K562 (cell line): ENCODE measurements at regions not wholly inside any gene's neighbourhood (a gene's known extent, or its start where the extent isn't known, plus 50 kb on each side); places are given as distances from the start of the nearest gene placed in this dataset.

Source experiments
- ATAC-seq: fragments of 200-7000 bp; cut with Tn5 transposase; 3 replicates; pipeline ENCODE4 v1.9.1; 2020; ENCODE audit warnings: moderate library complexity
- BruUV-seq: library from RNA; stranded (reverse); fragments of 400-500 nt; replicated peaks from 2 replicates; lab custom pipeline; 2021; lab: Mats Ljungman, UMichigan
- CTCF ChIA-PET: fragments of 300-600 bp; formaldehyde crosslinking; extraction: SDS; loops from one replicate; lab custom pipeline; 2021; ENCODE audit warnings: low intra/inter-chr PET ratio; lab: Yijun Ruan, JAX
- POLR2A ChIA-PET: fragments of 300-600, 350-650 bp; sonication (Branson Sonifier 250); formaldehyde crosslinking; extraction: SDS; loops from one replicate; lab custom pipeline; 2021; ENCODE audit warnings: antibody characterized with exemption, inconsistent platforms; lab: Yijun Ruan, JAX
- DNase-seq, 4 experiments: peaks; one replicate each; pipeline versions ENCODE4 v3.0.0 to v3.0.0-alpha.2; 2011 to 2018; ENCODE audit warnings: low spot score in 3 of 4, mixed read lengths in 3 of 4; ENCODE audit errors: extremely low read depth in 1 of 4
- FAIRE-seq: peaks from 2 replicates; lab custom pipeline; 2011; peaks lifted over from hg19 to GRCh38; lab: Jason Lieb, UNC
- H2AFZ ChIP-seq: 2 replicates; pipeline ENCODE4 v1.6.0; 2011; ENCODE audit warnings: low read depth, low read length, control low read depth, inconsistent platforms
- H3K27ac ChIP-seq: fragments of 200-600 bp; 3 replicates; pipeline ENCODE4 v1.8.0; 2011; ENCODE audit warnings: low read depth, mild to moderate bottlenecking, control low read depth, inconsistent platforms, low read length, moderate library complexity, mixed read lengths; ENCODE audit errors: extremely low read depth
- H3K27me3 ChIP-seq, 2 experiments: fragments of 300-600 bp in 1 of 2; 2 replicates in 1 of 2; 3 replicates in 1 of 2; pipeline versions ENCODE4 v1.6.0 to v1.8.0; 2011; ENCODE audit warnings: inconsistent platforms in 2 of 2, low read length in 2 of 2, mild to moderate bottlenecking in 1 of 2, mixed read lengths in 1 of 2, moderate library complexity in 1 of 2; ENCODE audit not compliant: control insufficient read depth in 2 of 2, insufficient read depth in 2 of 2
- H3K36me3 ChIP-seq: fragments of 300-600 bp; 3 replicates; pipeline ENCODE4 v1.8.0; 2011; ENCODE audit warnings: mild to moderate bottlenecking, low read length, inconsistent platforms; ENCODE audit not compliant: control insufficient read depth, insufficient read depth
- H3K4me1 ChIP-seq, 2 experiments: fragments of 200-600 bp in 1 of 2; replicated peaks in 1 of 2; 2 replicates in 1 of 2; 3 replicates in 1 of 2; pipeline versions ENCODE4 v1.5.1 to v1.8.0; 2011; ENCODE audit warnings: inconsistent platforms in 2 of 2, low read length in 2 of 2, mild to moderate bottlenecking in 1 of 2, mixed read lengths in 1 of 2, moderate library complexity in 1 of 2; ENCODE audit not compliant: control insufficient read depth in 2 of 2, insufficient read depth in 2 of 2
- H3K4me2 ChIP-seq: 2 replicates; pipeline ENCODE4 v1.6.1; 2011; ENCODE audit warnings: low read length, control low read depth, inconsistent platforms, mixed read lengths; ENCODE audit not compliant: insufficient read depth
- H3K4me3 ChIP-seq: fragments of 200-600 bp; sonication (generic), shearing (Covaris generic); 2 replicates; pipeline ENCODE4 v1.5.1; 2016; ENCODE audit warnings: control low read depth, inconsistent platforms
- H3K79me2 ChIP-seq: fragments of 200-600 bp; 3 replicates; pipeline ENCODE4 v1.8.0; 2011; ENCODE audit warnings: low read length, inconsistent platforms; ENCODE audit not compliant: control insufficient read depth, insufficient read depth
- H3K9ac ChIP-seq, 2 experiments: 2 replicates each; pipeline versions ENCODE4 v1.6.0 to v1.6.1; 2011; ENCODE audit warnings: low read depth in 2 of 2, low read length in 2 of 2, control low read depth in 1 of 2, inconsistent platforms in 1 of 2, mild to moderate bottlenecking in 1 of 2, mixed read lengths in 1 of 2; ENCODE audit not compliant: insufficient read depth in 1 of 2
- H3K9me1 ChIP-seq: one replicate; pipeline ENCODE4 v1.6.0; 2011; ENCODE audit warnings: inconsistent platforms, mild to moderate bottlenecking, low read length, moderate library complexity; ENCODE audit not compliant: control insufficient read depth, insufficient read depth
- H3K9me3 ChIP-seq: replicated peaks from 2 replicates; pipeline ENCODE4 v1.5.1; 2011; ENCODE audit warnings: low read depth, low read length, inconsistent platforms; ENCODE audit not compliant: control insufficient read depth, insufficient read depth
- H4K20me1 ChIP-seq: replicated peaks from 2 replicates; pipeline ENCODE4 v1.6.1; 2011; ENCODE audit warnings: low read length, inconsistent platforms, mixed read lengths; ENCODE audit not compliant: control insufficient read depth, insufficient read depth
- ASH1L ChIP-seq: fragments of 450-650 bp; IDR thresholded peaks from 2 replicates; pipeline ENCODE4 v1.6.1; 2018; ENCODE audit warnings: borderline replicate concordance, mild to moderate bottlenecking, low read depth; ENCODE audit not compliant: partially characterized antibody
- CC2D1A ChIP-seq: fragments of 450-650 bp; IDR thresholded peaks from 2 replicates; pipeline ENCODE4 v1.6.1; 2017; ENCODE audit warnings: mild to moderate bottlenecking
- GTF2F1 ChIP-seq: IDR thresholded peaks from 2 replicates; pipeline ENCODE4 v1.6.1; 2011; ENCODE audit warnings: low read depth, low read length, improper control_type of control experiment
- MAFF ChIP-seq: IDR thresholded peaks from 2 replicates; pipeline ENCODE4 v1.6.1; 2012; ENCODE audit warnings: low read length, improper control_type of control experiment
- NCOA1 ChIP-seq: fragments of 450-650 bp; IDR thresholded peaks from 2 replicates; pipeline ENCODE4 v1.6.1; 2016; ENCODE audit warnings: low read depth
- SOX6 ChIP-seq: fragments of 450-650 bp; IDR thresholded peaks from 2 replicates; pipeline ENCODE4 v1.6.1; 2014; ENCODE audit warnings: mild to moderate bottlenecking
- WGBS: fragments of 100-300 bp; shearing (Covaris generic); methylation state at CpG from one replicate; pipeline ENCODE4 v1.1.6; 2016; ENCODE audit warnings: low coverage, mixed read lengths; ENCODE audit not compliant: insufficient coverage; ENCODE audit errors: missing lambda C conversion rate; 5-methylcytosine and 5-hydroxymethylcytosine counted together
- in situ Hi-C: fragments of 300-500 bp; cut with MboI; formaldehyde crosslinking; loops from 4 replicates; pipeline ENCODE4 v1.15.0; 2018; ENCODE audit warnings: inconsistent platforms, mixed read lengths
- intact Hi-C: fragments of 100-400 bp; cut with micrococcal nuclease; formaldehyde crosslinking; loops from 2 replicates; pipeline ENCODE4 v1.14.2; 2022
- TF ChIP-seq, protein P1 (sequence below): fragments of 450-650 bp; IDR thresholded peaks from 2 replicates; pipeline ENCODE4 v1.6.1; 2014; ENCODE audit warnings: low read depth, mild to moderate bottlenecking, moderate library complexity, borderline replicate concordance
- TF ChIP-seq, protein P2 (sequence below): fragments of 250-450 bp; sonication (Bioruptor Pico); IDR thresholded peaks from 2 replicates; pipeline ENCODE4 v1.8.0; 2022; ENCODE audit warnings: moderate library complexity, mild to moderate bottlenecking, inconsistent platforms
- TF ChIP-seq, protein P3 (sequence below), 3 experiments: IDR thresholded peaks in 2 of 3; conservative IDR thresholded peaks in 1 of 3; 2 replicates each; pipeline ENCODE4 v1.5.1; 2011 to 2012; ENCODE audit warnings: low read length in 3 of 3, mild to moderate bottlenecking in 3 of 3, control low read depth in 2 of 3, improper control_type of control experiment in 1 of 3, inconsistent platforms in 1 of 3, low read depth in 1 of 3, mixed read lengths in 1 of 3, moderate library complexity in 1 of 3; ENCODE audit not compliant: insufficient read depth in 2 of 3
- TF ChIP-seq, protein P4 (sequence below): IDR thresholded peaks from 2 replicates; pipeline ENCODE4 v1.6.1; 2011; ENCODE audit warnings: borderline replicate concordance, low read depth, mild to moderate bottlenecking, moderate library complexity, low read length; ENCODE audit not compliant: insufficient read depth, poor library complexity, severe bottlenecking
- TF ChIP-seq, protein P5 (sequence below): sonication (generic); formaldehyde crosslinking; IDR thresholded peaks from 2 replicates; pipeline ENCODE4 v1.8.1; 2022; ENCODE audit warnings: missing genetic modification reagents
- TF ChIP-seq, protein P6 (sequence below), 2 experiments: fragments of 200-800 bp in 1 of 2; sonication (Bioruptor generic) in 1 of 2; sonication (generic) in 1 of 2; formaldehyde crosslinking in 1 of 2; IDR thresholded peaks in 1 of 2; conservative IDR thresholded peaks in 1 of 2; 2 replicates each; pipeline versions ENCODE4 v1.5.0 to v1.6.1; 2016 to 2020; ENCODE audit warnings: missing compliant biosample characterization in 1 of 2, missing genetic modification characterization in 1 of 2, missing genetic modification reagents in 1 of 2

DNA sequence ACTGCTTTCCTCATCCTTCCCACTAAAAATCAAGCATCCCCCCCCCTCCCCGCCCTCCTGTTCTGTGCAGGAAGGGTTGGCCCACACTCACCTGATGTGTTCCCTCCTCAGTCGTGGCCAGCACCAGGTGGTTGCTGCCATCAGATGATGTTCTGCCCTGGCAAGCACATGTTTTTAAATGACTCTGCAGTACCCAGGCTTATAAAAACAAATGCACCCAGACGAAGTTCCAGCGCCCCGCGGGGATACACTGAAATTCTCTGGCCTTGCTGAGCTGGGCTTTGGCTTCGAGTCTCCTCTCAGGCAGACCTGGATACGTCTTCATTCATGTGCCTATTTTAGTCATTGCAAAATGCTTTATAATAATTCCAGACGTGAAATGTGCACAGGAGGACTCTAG is 316.3 kb downstream of the DLEU7 start:
- H4K20me1 ChIP-seq, result no peaks in the 10 kb centered on the region
- H3K4me1 ChIP-seq, result peaks cover 4 to 7% of the 10 kb centered on the region in 2 experiments; a peak in 4 of 5 replicates
- FAIRE-seq, result no peak
- in situ Hi-C loops, result no loop called here
- no peaks in the 10 kb centered on the region for H3K79me2 ChIP-seq
- ATAC-seq, result no peak
- no peaks in the 10 kb centered on the region for H3K27me3 ChIP-seq
- H2AFZ ChIP-seq, result no peak overlapping the region
- H3K36me3 ChIP-seq, result no peaks in the 10 kb centered on the region
- ChIA-PET CTCF (no interaction called here), POLR2A (interaction anchor here (0.7 kb wide), 1 partner anchor 776 kb away, joined by 3 read pairs; no protein-coding TSS in a partner anchor)
- no peak overlapping the region for H3K4me2 ChIP-seq
- no peaks in the 10 kb centered on the region for H3K9me1 ChIP-seq
- H3K9ac ChIP-seq, result no peak overlapping the region
- H3K4me3 ChIP-seq, result no peak overlapping the region
- H3K27ac ChIP-seq, result no peak overlapping the region
- no peak for DNase-seq
- no TSS peak for BruUV-seq
- intact Hi-C loops, result loop anchor here (10.0 kb wide), 1 partner anchor 552 kb away; no protein-coding TSS in a partner anchor
- 50% methylated on average over 2 of the region's 9 CpGs for WGBS
- H3K9me3 ChIP-seq, result no peaks in the 10 kb centered on the region
- TF ChIP-seq, protein P1, sequence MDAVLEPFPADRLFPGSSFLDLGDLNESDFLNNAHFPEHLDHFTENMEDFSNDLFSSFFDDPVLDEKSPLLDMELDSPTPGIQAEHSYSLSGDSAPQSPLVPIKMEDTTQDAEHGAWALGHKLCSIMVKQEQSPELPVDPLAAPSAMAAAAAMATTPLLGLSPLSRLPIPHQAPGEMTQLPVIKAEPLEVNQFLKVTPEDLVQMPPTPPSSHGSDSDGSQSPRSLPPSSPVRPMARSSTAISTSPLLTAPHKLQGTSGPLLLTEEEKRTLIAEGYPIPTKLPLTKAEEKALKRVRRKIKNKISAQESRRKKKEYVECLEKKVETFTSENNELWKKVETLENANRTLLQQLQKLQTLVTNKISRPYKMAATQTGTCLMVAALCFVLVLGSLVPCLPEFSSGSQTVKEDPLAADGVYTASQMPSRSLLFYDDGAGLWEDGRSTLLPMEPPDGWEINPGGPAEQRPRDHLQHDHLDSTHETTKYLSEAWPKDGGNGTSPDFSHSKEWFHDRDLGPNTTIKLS, result no peak
- TF ChIP-seq CC2D1A, result no peak
- no peak for TF ChIP-seq MAFF
- TF ChIP-seq, protein P2, sequence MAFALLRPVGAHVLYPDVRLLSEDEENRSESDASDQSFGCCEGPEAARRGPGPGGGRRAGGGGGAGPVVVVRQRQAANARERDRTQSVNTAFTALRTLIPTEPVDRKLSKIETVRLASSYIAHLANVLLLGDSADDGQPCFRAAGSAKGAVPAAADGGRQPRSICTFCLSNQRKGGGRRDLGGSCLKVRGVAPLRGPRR (CRISPR knock-in tag), result no peak
- TF ChIP-seq NCOA1, result no peak
- TF ChIP-seq GTF2F1, result no peak
- TF ChIP-seq, protein P3, sequence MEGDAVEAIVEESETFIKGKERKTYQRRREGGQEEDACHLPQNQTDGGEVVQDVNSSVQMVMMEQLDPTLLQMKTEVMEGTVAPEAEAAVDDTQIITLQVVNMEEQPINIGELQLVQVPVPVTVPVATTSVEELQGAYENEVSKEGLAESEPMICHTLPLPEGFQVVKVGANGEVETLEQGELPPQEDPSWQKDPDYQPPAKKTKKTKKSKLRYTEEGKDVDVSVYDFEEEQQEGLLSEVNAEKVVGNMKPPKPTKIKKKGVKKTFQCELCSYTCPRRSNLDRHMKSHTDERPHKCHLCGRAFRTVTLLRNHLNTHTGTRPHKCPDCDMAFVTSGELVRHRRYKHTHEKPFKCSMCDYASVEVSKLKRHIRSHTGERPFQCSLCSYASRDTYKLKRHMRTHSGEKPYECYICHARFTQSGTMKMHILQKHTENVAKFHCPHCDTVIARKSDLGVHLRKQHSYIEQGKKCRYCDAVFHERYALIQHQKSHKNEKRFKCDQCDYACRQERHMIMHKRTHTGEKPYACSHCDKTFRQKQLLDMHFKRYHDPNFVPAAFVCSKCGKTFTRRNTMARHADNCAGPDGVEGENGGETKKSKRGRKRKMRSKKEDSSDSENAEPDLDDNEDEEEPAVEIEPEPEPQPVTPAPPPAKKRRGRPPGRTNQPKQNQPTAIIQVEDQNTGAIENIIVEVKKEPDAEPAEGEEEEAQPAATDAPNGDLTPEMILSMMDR (IDR thresholded peaks at IDR 0.05 in 2 of 3, conservative IDR thresholded peaks at IDR 0.05 in 1 of 3; ENCODE audit: insufficient read depth in 2 of 3, low read depth in 1 of 3, low read length in 3 of 3), result no peak
- TF ChIP-seq, protein P4, sequence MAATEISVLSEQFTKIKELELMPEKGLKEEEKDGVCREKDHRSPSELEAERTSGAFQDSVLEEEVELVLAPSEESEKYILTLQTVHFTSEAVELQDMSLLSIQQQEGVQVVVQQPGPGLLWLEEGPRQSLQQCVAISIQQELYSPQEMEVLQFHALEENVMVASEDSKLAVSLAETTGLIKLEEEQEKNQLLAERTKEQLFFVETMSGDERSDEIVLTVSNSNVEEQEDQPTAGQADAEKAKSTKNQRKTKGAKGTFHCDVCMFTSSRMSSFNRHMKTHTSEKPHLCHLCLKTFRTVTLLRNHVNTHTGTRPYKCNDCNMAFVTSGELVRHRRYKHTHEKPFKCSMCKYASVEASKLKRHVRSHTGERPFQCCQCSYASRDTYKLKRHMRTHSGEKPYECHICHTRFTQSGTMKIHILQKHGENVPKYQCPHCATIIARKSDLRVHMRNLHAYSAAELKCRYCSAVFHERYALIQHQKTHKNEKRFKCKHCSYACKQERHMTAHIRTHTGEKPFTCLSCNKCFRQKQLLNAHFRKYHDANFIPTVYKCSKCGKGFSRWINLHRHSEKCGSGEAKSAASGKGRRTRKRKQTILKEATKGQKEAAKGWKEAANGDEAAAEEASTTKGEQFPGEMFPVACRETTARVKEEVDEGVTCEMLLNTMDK, result no peak
- no peak for TF ChIP-seq SOX6
- TF ChIP-seq ASH1L, result no peak
- TF ChIP-seq, protein P5, sequence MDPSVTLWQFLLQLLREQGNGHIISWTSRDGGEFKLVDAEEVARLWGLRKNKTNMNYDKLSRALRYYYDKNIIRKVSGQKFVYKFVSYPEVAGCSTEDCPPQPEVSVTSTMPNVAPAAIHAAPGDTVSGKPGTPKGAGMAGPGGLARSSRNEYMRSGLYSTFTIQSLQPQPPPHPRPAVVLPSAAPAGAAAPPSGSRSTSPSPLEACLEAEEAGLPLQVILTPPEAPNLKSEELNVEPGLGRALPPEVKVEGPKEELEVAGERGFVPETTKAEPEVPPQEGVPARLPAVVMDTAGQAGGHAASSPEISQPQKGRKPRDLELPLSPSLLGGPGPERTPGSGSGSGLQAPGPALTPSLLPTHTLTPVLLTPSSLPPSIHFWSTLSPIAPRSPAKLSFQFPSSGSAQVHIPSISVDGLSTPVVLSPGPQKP, result no peak
- TF ChIP-seq, protein P6, sequence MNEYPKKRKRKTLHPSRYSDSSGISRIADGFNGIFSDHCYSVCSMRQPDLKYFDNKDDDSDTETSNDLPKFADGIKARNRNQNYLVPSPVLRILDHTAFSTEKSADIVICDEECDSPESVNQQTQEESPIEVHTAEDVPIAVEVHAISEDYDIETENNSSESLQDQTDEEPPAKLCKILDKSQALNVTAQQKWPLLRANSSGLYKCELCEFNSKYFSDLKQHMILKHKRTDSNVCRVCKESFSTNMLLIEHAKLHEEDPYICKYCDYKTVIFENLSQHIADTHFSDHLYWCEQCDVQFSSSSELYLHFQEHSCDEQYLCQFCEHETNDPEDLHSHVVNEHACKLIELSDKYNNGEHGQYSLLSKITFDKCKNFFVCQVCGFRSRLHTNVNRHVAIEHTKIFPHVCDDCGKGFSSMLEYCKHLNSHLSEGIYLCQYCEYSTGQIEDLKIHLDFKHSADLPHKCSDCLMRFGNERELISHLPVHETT (CRISPR knock-in tag; conservative IDR thresholded peaks at IDR 0.05 in 1 of 2, IDR thresholded peaks at IDR 0.05 in 1 of 2), result no peak
